Progenitor cell of endocrine pancreas (in vitro differentiated cells): ENCODE measurements at regions not wholly inside any gene's neighbourhood (a gene's known extent, or its start where the extent isn't known, plus 50 kb on each side); places are given as distances from the start of the nearest gene placed in this dataset.

Experiments used
- DNase-seq: peaks from one replicate; pipeline ENCODE4 v3.0.0; 2021; ENCODE audit warnings: low spot score; ENCODE audit not compliant: unreplicated experiment
- H3K27ac Mint-ChIP-seq: 2 replicates; pipeline ENCODE4 v1.8.0; 2021; ENCODE audit warnings: mild to moderate bottlenecking, moderate library complexity, mixed read lengths
- H3K27me3 Mint-ChIP-seq: 2 replicates; pipeline ENCODE4 v1.8.0; 2021; ENCODE audit warnings: mixed read lengths
- H3K36me3 Mint-ChIP-seq: 2 replicates; pipeline ENCODE4 v1.8.0; 2022; ENCODE audit warnings: mixed read lengths; ENCODE audit not compliant: insufficient read depth
- H3K4me1 Mint-ChIP-seq: 2 replicates; pipeline ENCODE4 v1.8.0; 2021; ENCODE audit warnings: low read depth, mixed read lengths
- H3K4me3 Mint-ChIP-seq: 2 replicates; pipeline ENCODE4 v1.8.0; 2021; ENCODE audit warnings: low read depth, mild to moderate bottlenecking, moderate library complexity, mixed read lengths
- H3K9me3 Mint-ChIP-seq: 2 replicates; pipeline ENCODE4 v1.8.0; 2021; ENCODE audit warnings: low read depth, mixed read lengths
- TF ChIP-seq, protein P1 (sequence below): fragments of 200-600 bp; sonication (generic); IDR thresholded peaks from one replicate; pipeline ENCODE4 v1.5.0; 2021; ENCODE audit warnings: antibody characterized with exemption, mild to moderate bottlenecking; ENCODE audit not compliant: unreplicated experiment

DNA sequence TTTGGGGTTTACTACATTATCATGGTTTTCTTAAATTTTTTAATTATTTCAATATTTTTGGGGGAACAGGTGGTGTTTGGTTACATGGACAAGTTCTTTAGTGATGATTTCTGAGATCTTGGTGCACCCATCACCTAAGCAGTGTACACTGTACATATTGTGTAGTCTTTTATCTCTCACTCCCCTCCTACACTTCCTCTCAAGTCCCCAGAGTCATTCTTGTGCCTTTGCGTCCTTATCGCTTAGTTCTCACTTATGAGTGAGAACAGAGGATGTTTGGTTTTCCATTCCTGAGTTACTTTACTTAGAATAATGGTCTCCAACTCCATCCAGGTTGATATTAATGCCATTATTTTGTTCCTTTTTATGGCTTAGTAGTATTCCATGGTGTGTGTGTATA lies 130.9 kb upstream of the CD93 start:
- no peak overlapping the region for H3K27ac Mint-ChIP-seq
- TF ChIP-seq, protein P1, sequence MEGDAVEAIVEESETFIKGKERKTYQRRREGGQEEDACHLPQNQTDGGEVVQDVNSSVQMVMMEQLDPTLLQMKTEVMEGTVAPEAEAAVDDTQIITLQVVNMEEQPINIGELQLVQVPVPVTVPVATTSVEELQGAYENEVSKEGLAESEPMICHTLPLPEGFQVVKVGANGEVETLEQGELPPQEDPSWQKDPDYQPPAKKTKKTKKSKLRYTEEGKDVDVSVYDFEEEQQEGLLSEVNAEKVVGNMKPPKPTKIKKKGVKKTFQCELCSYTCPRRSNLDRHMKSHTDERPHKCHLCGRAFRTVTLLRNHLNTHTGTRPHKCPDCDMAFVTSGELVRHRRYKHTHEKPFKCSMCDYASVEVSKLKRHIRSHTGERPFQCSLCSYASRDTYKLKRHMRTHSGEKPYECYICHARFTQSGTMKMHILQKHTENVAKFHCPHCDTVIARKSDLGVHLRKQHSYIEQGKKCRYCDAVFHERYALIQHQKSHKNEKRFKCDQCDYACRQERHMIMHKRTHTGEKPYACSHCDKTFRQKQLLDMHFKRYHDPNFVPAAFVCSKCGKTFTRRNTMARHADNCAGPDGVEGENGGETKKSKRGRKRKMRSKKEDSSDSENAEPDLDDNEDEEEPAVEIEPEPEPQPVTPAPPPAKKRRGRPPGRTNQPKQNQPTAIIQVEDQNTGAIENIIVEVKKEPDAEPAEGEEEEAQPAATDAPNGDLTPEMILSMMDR = no peak
- H3K9me3 Mint-ChIP-seq = peaks cover 43% of the 10 kb centered on the region
- no peak for DNase-seq
- H3K27me3 Mint-ChIP-seq = peaks cover 16% of the 10 kb centered on the region
- H3K4me3 Mint-ChIP-seq = no peak overlapping the region
- H3K36me3 Mint-ChIP-seq = no peaks in the 10 kb centered on the region
- peaks cover 4% of the 10 kb centered on the region for H3K4me1 Mint-ChIP-seq

DNA sequence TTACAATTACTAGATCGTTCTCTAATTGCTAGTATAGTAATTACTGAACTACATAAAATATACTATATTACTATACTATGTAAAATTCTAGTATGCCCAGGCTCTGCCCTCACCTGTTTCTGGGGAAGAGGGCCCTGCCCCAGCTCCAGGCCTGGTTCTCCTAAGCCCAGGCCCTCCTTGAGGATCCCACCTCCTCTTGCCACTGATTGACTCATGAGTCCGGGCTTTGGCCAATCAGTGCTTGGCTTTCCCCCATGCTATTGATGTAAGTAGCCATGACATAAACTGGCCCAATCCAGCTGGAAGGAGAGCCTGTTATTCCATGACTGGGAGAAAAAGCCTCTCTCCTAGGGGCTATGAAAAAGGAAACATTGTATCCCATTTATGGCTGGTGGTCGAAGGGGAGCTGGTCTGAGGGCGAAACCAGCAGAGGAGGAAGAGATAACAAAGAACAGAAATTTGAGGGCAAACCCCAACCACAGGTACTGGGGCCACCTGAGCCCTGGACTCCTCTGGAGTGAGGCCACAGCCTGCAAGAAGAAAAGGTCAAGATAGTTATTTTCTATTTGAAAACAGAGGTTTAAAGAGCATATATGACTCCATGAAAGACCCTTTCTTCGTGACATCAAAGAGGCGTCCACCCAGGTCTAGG lies 129.3 kb upstream of the CD93 start:
- Mint-ChIP-seq H3K36me3 (no peaks in the 10 kb centered on the region), H3K27ac (no peak overlapping the region), H3K4me3 (no peak overlapping the region), H3K27me3 (peaks cover 29% of the 10 kb centered on the region), H3K9me3 (peaks cover 30% of the 10 kb centered on the region), H3K4me1 (peaks cover 5% of the 10 kb centered on the region)
- TF ChIP-seq, protein P1 = no peak
- no peak for DNase-seq

DNA sequence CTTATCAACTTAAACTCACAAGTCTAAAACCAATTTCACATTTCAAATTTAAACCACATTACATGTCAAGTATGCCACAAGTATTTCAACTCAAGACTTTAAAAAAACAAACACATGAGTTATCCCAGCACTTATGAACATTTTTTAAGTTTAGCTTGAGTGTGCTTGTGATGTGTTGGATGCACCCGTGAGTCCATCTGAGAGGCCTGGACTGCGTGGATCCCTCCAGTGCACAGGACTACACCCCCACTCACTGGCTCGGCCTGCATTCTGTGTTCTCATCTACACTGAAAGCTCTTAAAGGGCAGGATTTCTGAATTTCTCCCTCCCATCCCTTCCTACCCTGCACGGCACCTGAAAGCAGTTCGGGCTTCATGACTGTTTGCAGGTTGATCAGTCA lies 128.8 kb upstream of the CD93 start:
- no peak for DNase-seq
- peaks cover 35% of the 10 kb centered on the region for H3K27me3 Mint-ChIP-seq
- TF ChIP-seq, protein P1 = no peak
- H3K4me3 Mint-ChIP-seq = no peak overlapping the region
- no peaks in the 10 kb centered on the region for H3K36me3 Mint-ChIP-seq
- peaks cover 5% of the 10 kb centered on the region for H3K4me1 Mint-ChIP-seq
- no peak overlapping the region for H3K27ac Mint-ChIP-seq
- peaks cover 25% of the 10 kb centered on the region for H3K9me3 Mint-ChIP-seq

DNA sequence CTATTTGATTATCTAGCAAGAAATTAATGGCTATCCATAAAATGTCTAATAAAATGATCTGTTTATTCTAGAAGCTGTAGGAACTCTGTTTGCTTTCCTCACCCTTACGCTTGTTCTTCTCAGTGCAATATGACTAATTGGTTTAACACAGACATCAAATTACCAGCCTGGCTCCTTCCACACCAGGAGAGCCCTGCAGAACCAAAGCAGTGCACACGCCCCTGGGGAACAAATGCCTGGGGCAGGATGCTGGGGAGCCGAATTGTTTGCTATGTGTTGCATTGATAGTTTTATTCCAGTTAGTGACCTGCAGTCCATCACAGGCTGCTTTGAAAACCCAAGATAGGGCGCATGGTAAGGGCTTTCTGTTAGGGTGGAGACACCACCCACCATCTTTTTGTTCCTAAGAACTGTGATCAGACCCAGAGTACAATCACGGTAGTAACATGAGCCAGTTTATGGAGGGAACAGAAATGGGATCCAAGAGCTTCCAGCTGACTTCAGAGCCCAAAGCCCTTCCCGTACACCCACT lies 126.4 kb upstream of the CD93 start:
- Mint-ChIP-seq H3K27ac (no peak overlapping the region), H3K36me3 (no peaks in the 10 kb centered on the region), H3K27me3 (peaks cover 54% of the 10 kb centered on the region), H3K4me3 (no peak overlapping the region), H3K9me3 (peaks cover 2% of the 10 kb centered on the region), H3K4me1 (peaks cover 5% of the 10 kb centered on the region)
- TF ChIP-seq, protein P1 = no peak
- no peak for DNase-seq

DNA sequence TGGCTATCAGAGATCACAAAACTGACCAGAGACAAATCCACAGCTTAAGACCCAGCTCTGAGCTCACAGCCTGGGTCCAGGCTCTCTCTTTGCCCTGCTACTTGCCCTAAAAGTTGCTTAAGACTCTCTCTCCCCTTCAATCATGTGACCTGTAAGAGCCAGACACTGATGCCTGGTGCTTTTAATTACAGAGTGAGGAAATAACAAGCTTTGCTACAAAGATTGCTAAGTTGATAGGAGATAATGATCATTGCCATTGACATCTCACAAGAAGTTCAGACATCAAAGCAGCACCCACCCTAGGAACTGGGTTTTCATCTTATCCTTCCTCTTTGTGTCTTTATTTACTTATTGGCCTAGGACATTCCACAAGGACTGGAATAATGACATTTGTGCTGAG lies 125.9 kb upstream of the CD93 start:
- Mint-ChIP-seq H3K27ac (no peak overlapping the region), H3K4me1 (peaks cover 5% of the 10 kb centered on the region)

More for the DNA sequence above, 125.9 kb upstream of the CD93 start:
- H3K27me3 Mint-ChIP-seq = peaks cover 56% of the 10 kb centered on the region
- TF ChIP-seq, protein P1 = no peak
- no peak for DNase-seq
- no peaks in the 10 kb centered on the region for H3K36me3 Mint-ChIP-seq
- H3K9me3 Mint-ChIP-seq = no peaks in the 10 kb centered on the region
- H3K4me3 Mint-ChIP-seq = no peak overlapping the region
